ENCODE measurements at regions not wholly inside any gene's neighbourhood (a gene's known extent, or its start where the extent isn't known, plus 50 kb on each side); places are given as distances from the start of the nearest gene placed in this dataset.

GRCh38 chr1:43065616-43066399, 106.3 kb downstream of the EBNA1BP2 start:
- no peak for DNase-seq (ENCODE audit: low spot score)

GRCh38 chr1:43065191-43065590, 106.5 kb upstream of the SLC2A1 start:
- DNase-seq (ENCODE audit: low spot score): no peak

DNA sequence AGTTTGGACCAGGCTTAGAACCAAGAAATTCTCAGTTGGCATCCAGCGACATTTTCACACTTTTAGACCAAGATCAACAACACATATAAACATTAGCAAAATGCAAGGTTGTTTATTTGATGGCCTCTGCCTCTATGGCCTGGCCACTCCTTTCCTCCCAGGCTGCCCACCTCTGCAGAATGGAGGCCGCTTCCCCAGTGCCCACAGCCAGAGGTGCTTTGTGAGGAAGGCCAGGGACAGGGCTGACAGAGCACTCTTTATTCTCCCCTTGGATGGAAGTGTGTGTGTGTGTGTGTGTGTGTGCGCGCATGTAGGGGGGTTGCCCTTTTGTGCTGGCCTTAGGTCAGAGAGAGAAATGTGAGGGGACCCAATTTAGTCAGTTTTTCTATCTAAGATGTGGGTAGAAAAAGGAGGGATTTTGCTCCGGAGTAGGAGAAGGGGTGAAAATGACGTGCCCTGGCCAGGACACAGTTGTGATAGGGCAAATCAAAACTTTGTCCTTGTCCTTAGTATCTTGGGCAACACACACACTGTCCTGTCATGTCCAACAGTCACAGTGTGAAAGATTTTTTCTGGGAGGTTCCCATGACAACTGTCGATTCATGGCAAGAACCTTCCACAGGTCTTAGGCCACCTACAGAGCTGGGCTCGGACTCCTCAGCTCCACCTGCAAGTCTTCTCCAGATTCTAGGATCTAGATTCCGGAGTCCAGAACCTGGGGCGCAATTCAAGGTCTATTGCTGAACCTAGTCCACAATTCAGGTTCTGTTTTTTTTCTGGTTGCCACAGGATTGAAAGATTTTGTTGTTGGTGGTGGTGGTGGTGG, 104.9 kb upstream of the SLC2A1 start:
- DNase-seq (ENCODE audit: low spot score): no peak

DNA sequence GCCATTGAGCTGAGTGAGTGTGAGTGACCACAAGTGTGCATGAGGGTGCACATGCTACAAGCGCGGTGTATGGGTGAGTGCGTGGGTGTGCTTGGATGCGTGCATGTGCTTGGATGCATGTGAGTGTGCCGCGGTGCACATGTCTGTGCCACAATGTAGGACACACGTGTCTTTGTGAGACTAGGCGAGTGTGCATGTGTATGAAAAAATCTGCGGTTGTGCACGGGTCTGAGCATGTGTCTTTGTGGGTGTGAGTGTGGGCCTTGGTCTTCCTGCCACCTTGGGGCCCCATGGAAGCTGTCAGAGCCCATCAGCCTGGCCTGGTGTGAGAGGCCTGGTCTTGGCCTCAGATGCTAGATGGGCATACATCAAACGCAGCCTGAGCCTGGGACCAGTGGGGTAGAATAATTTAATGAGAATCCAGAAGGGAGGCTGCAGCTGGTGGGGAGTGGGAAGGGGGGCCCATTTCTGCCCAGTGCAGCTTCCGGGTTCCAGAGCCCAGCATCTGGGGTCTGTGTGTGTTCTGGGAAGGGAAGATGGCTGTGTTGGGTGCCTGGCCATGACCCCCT, 103.9 kb upstream of the SLC2A1 start:
- DNase-seq (ENCODE audit: low spot score): no peak

DNA sequence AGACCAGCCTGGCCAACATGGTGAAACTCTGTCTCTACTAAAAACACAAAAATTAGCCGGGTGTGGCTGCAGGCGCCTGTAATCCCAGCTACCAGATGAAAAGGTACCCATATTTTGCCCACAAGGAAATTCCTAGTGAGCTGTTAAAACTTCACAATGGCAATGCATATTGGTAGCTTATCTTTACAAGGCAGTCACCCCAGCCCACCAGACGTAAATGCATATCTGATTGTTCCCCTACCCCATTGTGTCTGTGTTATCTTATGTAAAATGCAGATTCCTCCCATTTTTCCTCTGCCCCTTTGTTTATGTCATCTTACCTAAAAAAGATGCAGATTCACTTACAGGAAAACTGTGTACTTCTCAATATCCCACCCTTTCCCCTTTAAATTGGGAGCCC, 103.1 kb upstream of the SLC2A1 start:
- DNase-seq (ENCODE audit: low spot score): no peak

DNA sequence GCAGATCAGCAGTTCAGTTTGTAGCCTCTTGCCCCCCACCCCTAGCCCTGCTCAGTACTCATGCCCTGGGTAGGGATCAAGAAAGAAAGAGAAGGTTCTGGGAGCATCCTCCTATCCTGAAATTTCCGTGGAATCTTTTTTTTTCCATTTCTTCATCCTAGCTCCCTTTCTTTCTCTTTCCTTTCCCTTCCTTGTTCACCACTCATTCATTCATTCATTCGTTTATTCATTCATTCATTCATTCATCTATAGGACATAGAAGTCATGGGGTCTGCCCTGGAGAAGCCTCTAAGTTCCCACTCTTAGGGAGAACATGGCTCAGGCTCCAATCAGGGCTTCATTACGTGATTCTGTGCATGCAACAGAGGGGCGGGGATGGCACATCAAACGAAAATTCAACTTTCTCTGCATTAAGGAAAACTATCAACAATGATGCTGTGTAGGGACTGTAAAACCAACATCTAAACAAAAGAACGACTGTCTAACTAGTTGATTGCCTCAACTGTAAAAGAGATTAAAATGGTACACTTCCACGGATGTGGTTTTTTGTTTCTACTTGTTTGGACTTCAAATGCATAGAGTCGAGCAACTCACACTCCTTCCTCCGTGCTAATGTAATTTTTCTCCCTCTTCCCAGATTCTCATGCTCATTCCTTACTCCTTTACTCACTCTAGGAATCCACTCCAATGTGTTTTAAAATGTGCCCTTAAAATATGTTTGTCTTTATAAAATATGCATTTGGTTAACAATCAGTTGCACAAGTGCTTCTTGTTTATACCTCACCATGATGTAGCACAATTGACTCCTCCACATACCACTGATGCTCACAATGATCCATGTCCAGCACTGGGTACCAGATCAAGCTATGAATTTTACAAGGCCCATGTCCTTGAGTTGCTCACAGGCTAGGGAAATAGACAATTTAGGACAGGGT, 101.2 kb upstream of the SLC2A1 start:
- no peak for DNase-seq (ENCODE audit: low spot score)

GRCh38 chr1:43058545-43059360, 100.1 kb upstream of the SLC2A1 start:
- no peak for DNase-seq (ENCODE audit: low spot score)

DNA sequence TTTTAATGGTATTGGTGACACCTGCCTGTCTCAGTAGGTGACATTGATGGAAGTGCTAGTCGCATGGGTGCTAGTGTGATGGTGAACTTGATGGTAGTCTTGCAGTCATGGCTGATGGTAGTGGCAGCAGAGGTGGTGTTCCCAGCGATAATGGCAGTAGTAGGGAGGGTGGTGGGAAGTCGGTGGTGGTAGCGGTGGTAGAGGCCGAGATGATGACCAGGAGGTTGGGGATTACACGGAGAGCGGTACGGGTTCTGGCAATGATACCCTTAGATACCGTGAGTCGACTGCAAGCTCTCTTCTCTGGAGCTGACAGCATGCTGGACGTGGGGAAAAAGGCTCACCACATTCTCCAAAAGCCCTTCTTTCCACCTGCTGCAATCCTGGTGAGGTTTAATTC, 99.4 kb upstream of the SLC2A1 start:
- no peak for DNase-seq (ENCODE audit: low spot score)

DNA sequence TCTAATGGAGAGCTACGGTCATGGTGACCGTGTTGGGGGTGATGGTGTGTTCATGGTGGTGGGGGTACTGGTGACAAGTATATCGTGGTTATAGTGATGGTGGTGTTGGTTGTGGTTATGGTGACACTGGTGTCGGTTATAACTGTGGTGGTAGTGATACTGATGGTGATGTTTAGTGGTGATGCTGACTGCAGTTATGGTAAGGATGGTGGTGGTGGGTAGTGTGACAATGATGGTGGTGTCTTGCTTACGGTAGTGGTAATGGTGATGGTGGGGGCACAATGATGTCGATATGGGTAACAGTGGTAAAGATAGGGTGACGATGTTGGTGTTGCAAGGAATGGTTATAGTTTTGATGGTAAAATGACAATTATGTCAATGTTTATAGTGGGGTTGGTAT, 98.9 kb upstream of the SLC2A1 start:
- no peak for DNase-seq (ENCODE audit: low spot score)

GRCh38 chr1:43056981-43057391, 98.3 kb upstream of the SLC2A1 start:
- no peak for DNase-seq (ENCODE audit: low spot score)

DNA sequence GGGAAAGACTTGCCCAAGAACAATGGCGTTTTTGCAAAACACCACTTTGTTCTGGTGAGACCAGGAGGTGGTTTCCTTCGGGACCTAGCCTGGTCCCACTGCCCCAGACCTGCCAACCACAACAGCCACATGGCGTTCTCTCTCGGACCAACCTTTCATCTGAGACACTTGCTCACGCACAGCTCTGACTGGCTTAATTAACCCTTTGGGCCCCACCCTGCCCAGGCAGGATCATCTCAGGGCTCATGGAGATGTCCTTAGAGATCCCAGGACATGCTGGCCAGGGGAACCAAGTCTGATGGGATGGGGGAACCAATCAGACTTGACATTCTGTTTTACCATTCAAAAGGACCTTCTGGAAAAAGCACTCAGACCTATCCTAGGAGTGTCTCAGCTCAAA, 97.8 kb upstream of the SLC2A1 start:
- DNase-seq (ENCODE audit: low spot score): no peak

DNA sequence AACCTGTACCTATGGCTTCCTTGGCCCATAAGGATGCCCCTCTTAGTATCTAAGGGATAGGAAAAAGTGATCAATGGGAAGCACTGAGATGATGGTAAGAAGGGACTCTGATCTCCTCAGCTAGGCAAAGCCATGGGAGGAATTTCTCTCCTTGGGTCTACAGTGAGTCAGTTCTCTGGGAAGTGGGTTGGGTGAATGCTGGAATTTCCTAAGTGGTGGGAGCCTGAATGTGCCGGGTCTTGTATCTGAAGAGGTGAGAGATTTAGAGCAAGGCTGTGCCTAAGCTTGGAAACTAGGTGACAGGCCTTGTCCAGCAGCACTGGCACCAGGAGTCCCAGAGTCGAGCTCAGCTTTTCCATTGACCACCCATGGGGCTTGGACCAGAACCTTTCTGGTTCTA, 96.3 kb upstream of the SLC2A1 start:
- no peak for DNase-seq (ENCODE audit: low spot score)

DNA sequence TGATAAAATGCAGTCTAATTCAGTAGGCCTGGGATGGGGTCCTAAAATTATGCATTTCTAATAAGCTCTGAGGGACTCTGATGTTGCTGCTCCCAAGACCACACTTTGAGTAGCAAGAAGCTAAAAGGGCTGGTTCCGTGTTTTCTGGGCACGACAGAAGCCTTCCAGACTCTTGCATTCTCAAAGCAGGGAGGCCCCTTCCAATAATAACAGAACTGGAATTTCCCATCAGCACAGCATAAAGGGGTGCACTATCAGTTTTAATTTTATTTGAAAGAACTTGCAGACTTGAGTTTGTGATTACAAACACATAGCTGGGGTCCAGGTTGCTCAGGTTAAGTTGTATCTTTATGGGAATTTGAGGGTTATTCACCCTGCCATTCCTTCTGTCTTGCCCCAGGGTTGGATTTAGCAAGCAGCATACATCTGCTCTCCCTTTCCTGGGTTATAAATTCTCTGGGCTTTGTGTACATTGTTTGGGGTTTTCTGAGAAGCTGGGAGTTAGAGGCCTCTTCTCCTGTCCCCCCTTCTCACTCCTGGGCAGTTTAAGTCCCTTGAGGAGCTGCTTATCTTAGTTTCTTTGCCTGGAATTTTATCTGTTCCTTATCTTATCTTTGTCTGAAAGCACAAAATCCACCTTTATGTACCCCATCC, 94.2 kb upstream of the SLC2A1 start:
- no peak for DNase-seq (ENCODE audit: low spot score)

GRCh38 chr1:43052322-43052721, 93.7 kb upstream of the SLC2A1 start:
- DNase-seq (ENCODE audit: low spot score): no peak

DNA sequence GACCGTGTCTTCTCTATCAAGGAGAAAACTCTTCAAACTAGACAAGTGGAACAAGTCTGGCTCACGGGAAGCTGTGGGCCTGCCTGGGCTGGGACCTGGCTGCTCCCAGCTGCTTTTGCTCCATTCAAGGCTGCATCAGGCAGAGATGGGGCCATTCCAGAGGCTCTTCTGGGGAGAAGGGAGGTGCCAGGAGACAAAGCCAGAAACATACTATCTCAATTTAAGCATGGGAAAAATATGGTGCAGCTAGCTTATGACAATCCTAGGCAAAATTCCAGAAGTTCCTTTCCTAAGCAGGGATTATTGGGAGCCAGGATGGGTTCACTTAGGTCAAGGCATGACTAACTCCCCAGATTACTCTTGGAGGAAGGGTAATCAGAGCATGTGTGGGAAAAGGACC, 90.8 kb upstream of the SLC2A1 start:
- no peak for DNase-seq (ENCODE audit: low spot score)

DNA sequence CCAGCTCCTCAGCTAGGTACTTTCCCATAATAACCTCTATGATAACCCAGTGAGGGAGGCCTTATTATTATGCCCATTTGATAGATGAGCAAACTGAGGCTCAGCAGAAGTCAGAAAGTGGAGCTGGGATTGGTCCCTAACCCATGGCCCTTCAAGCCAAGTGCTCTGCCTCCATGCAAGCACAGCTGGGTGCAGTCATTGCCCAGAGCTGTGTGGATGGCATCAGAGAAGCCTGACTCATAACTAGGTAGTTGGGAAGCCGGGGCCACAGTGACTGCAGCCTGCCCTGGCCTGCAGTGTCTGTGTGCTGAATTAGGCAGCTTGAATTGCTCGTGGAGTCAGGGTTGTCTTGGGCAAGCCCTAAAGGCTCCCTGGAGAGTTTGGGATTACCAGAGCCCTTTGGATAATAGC, 89.9 kb upstream of the SLC2A1 start:
- no peak for DNase-seq (ENCODE audit: low spot score)

- no peak for DNase-seq (ENCODE audit: low spot score)
Measured at GRCh38 chr1:43047135-43047534, 88.5 kb upstream of the SLC2A1 start.

DNA sequence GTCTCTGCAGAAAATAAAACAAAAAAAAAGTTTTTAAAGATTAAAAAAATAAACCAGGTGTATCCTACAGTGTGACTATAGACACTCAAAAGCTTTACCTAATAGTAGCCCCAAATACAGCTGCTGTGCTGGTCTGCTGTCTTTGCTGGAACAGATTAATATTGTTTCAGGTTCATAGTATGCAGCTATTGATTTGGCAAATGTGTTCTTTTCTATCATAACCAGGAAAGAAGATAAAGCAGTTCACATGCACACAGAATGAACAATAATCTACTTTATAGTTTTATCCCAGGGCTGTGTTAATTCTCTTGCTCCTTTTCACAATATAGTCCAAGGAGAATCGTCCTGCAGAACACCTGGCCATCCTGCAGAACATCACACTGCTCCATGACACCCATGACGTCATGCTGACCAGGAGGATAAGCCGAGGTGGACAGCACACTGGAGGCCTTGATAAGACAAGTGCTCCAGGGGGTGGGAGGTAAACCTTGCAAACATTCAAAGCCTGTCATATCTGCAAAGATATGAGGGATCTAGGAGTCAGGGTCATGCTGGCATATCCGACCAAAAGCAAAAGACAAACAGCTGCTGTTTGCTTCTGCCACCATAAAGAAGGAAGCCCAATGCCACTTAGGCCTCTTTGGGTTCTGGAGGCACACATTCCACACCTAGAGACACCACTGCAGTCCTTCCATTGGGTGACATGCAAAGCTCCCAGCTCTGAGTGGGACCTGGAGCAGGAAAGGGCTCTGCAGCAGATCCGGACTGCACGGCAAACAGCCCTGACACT, 86.1 kb upstream of the SLC2A1 start:
- no peak for DNase-seq (ENCODE audit: low spot score)

DNA sequence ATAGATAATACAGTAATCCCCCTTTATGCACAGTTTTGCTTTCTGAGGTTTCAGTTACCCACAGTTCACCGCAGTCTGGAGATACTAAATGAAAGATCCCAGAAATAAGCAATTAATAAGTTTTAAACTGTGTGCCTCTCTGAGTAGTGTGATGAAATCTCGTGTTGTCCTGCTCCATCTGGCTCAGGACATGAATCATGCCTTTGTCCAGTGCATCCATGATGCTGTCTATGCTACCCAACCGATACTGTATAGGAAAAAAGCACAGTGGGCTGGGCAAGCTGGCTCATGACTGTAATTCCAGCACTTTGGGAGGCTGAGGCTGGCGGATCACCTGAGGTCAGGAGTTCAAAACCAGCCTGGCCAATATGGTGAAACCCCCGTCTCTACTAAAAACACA, 85.0 kb upstream of the SLC2A1 start:
- no peak for DNase-seq (ENCODE audit: low spot score)
